H1 (cell line): ENCODE measurements at regions not wholly inside any gene's neighbourhood (a gene's known extent, or its start where the extent isn't known, plus 50 kb on each side); places are given as distances from the start of the nearest gene placed in this dataset.

ENCODE experiments used
- CTCF ChIA-PET: fragments of 300-600 bp; sonication (Branson Sonifier 250); formaldehyde crosslinking; loops from one replicate; lab custom pipeline; 2021; ENCODE audit not compliant: partially characterized antibody; lab: Charles Lee
- POLR2A ChIA-PET: fragments of 300-600 bp; sonication (Branson Sonifier 250); formaldehyde crosslinking; loops from one replicate; lab custom pipeline; 2021; ENCODE audit warnings: inconsistent platforms; ENCODE audit not compliant: partially characterized antibody; lab: Charles Lee
- DNase-seq, 2 experiments: peaks; one replicate each; pipeline versions ENCODE4 v3.0.0 to v3.0.0-alpha.2; 2010 to 2022; ENCODE audit warnings: low spot score in 2 of 2, low read depth in 1 of 2, mixed read lengths in 1 of 2
- FAIRE-seq: peaks from 2 replicates; lab custom pipeline; 2011; peaks lifted over from hg19 to GRCh38; lab: Jason Lieb, UNC
- H2AFZ ChIP-seq: 2 replicates; pipeline ENCODE4 v1.8.1; 2012; ENCODE audit warnings: low read length, inconsistent platforms
- H2AK5ac ChIP-seq: 2 replicates; pipeline ENCODE4 v1.6.1; 2013; ENCODE audit warnings: low read depth, low read length
- H2BK120ac ChIP-seq: replicated peaks from 2 replicates; pipeline ENCODE3; 2013; ENCODE audit warnings: low read depth, low read length, inconsistent platforms
- H2BK12ac ChIP-seq: 2 replicates; pipeline ENCODE4 v1.6.1; 2013; ENCODE audit warnings: low read depth, low read length
- H2BK15ac ChIP-seq: 2 replicates; pipeline ENCODE4 v1.6.1; 2013; ENCODE audit warnings: low read length
- H2BK20ac ChIP-seq: 2 replicates; pipeline ENCODE4 v1.6.1; 2013; ENCODE audit warnings: low read length
- H2BK5ac ChIP-seq: 2 replicates; pipeline ENCODE4 v1.6.1; 2013; ENCODE audit warnings: low read depth, low read length
- H3K14ac ChIP-seq: 2 replicates; pipeline ENCODE4 v1.6.1; 2013; ENCODE audit warnings: inconsistent platforms; ENCODE audit not compliant: insufficient read length
- H3K18ac ChIP-seq: 2 replicates; pipeline ENCODE4 v1.6.1; 2013; ENCODE audit warnings: low read length; ENCODE audit errors: extremely low read depth
- H3K23ac ChIP-seq: 2 replicates; pipeline ENCODE4 v1.6.1; 2013; ENCODE audit warnings: inconsistent platforms; ENCODE audit not compliant: insufficient read length
- H3K23me2 ChIP-seq: 2 replicates; pipeline ENCODE4 v1.6.1; 2013; ENCODE audit warnings: low read depth, low read length
- H3K27ac ChIP-seq: 2 replicates; pipeline ENCODE4 v1.6.1; 2011; ENCODE audit warnings: low read depth, low read length, inconsistent platforms
- H3K27me3 ChIP-seq, 4 experiments: replicated peaks in 1 of 4; 1 replicate in 1 of 4; 2 replicates in 3 of 4; pipeline versions ENCODE4 v1.6.1 to v1.8.1; 2011 to 2013; ENCODE audit warnings: low read length in 3 of 4, mild to moderate bottlenecking in 3 of 4, inconsistent platforms in 2 of 4, mixed read lengths in 2 of 4, moderate library complexity in 1 of 4; ENCODE audit not compliant: control insufficient read depth in 3 of 4, insufficient read depth in 3 of 4; ENCODE audit errors: extremely low read depth in 1 of 4
- H3K36me3 ChIP-seq, 4 experiments: 2 replicates each; pipeline versions ENCODE4 v1.6.1 to v1.8.1; 2011 to 2013; ENCODE audit warnings: mild to moderate bottlenecking in 4 of 4, low read length in 3 of 4, moderate library complexity in 2 of 4, control low read depth in 1 of 4, inconsistent platforms in 1 of 4; ENCODE audit not compliant: insufficient read depth in 4 of 4, control insufficient read depth in 2 of 4
- H3K4ac ChIP-seq: replicated peaks from 2 replicates; pipeline ENCODE3; 2013; ENCODE audit warnings: low read length, low read depth, mixed read lengths, inconsistent platforms; ENCODE audit not compliant: insufficient read length
- H3K4me1 ChIP-seq, 4 experiments: replicated peaks in 1 of 4; 1 replicate in 1 of 4; 2 replicates in 3 of 4; pipeline versions ENCODE4 v1.6.1 to v1.8.1; 2011 to 2013; ENCODE audit warnings: low read length in 3 of 4, inconsistent platforms in 2 of 4, mixed read lengths in 1 of 4; ENCODE audit not compliant: insufficient read depth in 4 of 4, control insufficient read depth in 3 of 4
- H3K4me2 ChIP-seq, 2 experiments: 2 replicates each; pipeline versions ENCODE4 v1.6.1 to v1.8.1; 2011 to 2013; ENCODE audit warnings: low read depth in 2 of 2, low read length in 2 of 2, control low read depth in 1 of 2, inconsistent platforms in 1 of 2, mild to moderate bottlenecking in 1 of 2; ENCODE audit not compliant: insufficient read depth in 1 of 2
- H3K4me3 ChIP-seq, 4 experiments: fragments of 200-600, 300-600 bp in 1 of 4; sonication (generic), shearing (Covaris generic), sonication (Bioruptor Twin) in 1 of 4; 2 replicates each; pipeline versions ENCODE4 v1.5.1 to v1.8.1; 2011 to 2016; ENCODE audit warnings: low read length in 4 of 4, low read depth in 3 of 4, control low read depth in 2 of 4, inconsistent platforms in 2 of 4, mild to moderate bottlenecking in 2 of 4, mixed read lengths in 1 of 4, moderate library complexity in 1 of 4; ENCODE audit not compliant: insufficient read depth in 2 of 4; ENCODE audit errors: extremely low read depth in 1 of 4
- H3K56ac ChIP-seq: replicated peaks from 2 replicates; pipeline ENCODE3; 2013; ENCODE audit warnings: low read depth, mild to moderate bottlenecking, mixed read lengths, low read length, inconsistent platforms; ENCODE audit not compliant: insufficient read length
- H3K79me1 ChIP-seq: 2 replicates; pipeline ENCODE4 v1.6.1; 2013; ENCODE audit warnings: low read depth, low read length, control low read depth
- H3K79me2 ChIP-seq, 2 experiments: 2 replicates each; pipeline versions ENCODE4 v1.6.1 to v1.8.1; 2012 to 2013; ENCODE audit warnings: low read length in 2 of 2, mild to moderate bottlenecking in 2 of 2, inconsistent platforms in 1 of 2; ENCODE audit not compliant: insufficient read depth in 2 of 2, control insufficient read depth in 1 of 2
- H3K9ac ChIP-seq, 4 experiments: replicated peaks in 1 of 4; 1 replicate in 1 of 4; 2 replicates in 3 of 4; pipeline versions ENCODE4 v1.6.1 to v1.8.1; 2011 to 2013; ENCODE audit warnings: low read depth in 3 of 4, low read length in 3 of 4, control low read depth in 2 of 4, mild to moderate bottlenecking in 2 of 4, moderate library complexity in 2 of 4, inconsistent platforms in 1 of 4; ENCODE audit errors: extremely low read depth in 1 of 4
- H3K9me3 ChIP-seq, 2 experiments: 2 replicates each; pipeline versions ENCODE4 v1.6.1 to v1.8.1; 2012 to 2013; ENCODE audit warnings: mild to moderate bottlenecking in 2 of 2, moderate library complexity in 2 of 2, control low read depth in 1 of 2, inconsistent platforms in 1 of 2, low read depth in 1 of 2, low read length in 1 of 2, mixed read lengths in 1 of 2; ENCODE audit not compliant: insufficient read depth in 2 of 2
- H4K20me1 ChIP-seq, 2 experiments: replicated peaks in 1 of 2; 2 replicates each; pipeline versions ENCODE3 to v1.8.1; 2011 to 2013; ENCODE audit warnings: inconsistent platforms in 2 of 2, low read length in 2 of 2, mild to moderate bottlenecking in 1 of 2; ENCODE audit not compliant: insufficient read depth in 2 of 2, control insufficient read depth in 1 of 2
- H4K5ac ChIP-seq: 2 replicates; pipeline ENCODE4 v1.6.1; 2013; ENCODE audit warnings: low read length, low read depth, mixed read lengths, inconsistent platforms; ENCODE audit not compliant: insufficient read length
- H4K8ac ChIP-seq: 2 replicates; pipeline ENCODE4 v1.8.0; 2013; ENCODE audit warnings: mild to moderate bottlenecking, moderate library complexity, low read length, inconsistent platforms; ENCODE audit not compliant: insufficient read depth; ENCODE audit errors: extremely low read depth
- H4K91ac ChIP-seq: replicated peaks from 2 replicates; pipeline ENCODE3; 2013; ENCODE audit warnings: low read length, mixed read lengths, inconsistent platforms; ENCODE audit not compliant: insufficient read length
- ATF2 ChIP-seq: IDR thresholded peaks from 2 replicates; pipeline ENCODE4 v1.6.1; 2012; ENCODE audit warnings: low read length, inconsistent platforms
- BRCA1 ChIP-seq: IDR thresholded peaks from 2 replicates; pipeline ENCODE4 v1.6.1; 2012; ENCODE audit warnings: low read depth, low read length, improper control_type of control experiment
- HDAC2 ChIP-seq, 2 experiments: fragments of 300-600 bp in 1 of 2; sonication (generic) in 1 of 2; IDR thresholded peaks; 2 replicates each; pipeline ENCODE4 v1.6.1; 2011 to 2012; ENCODE audit warnings: low read depth in 2 of 2, low read length in 2 of 2, mild to moderate bottlenecking in 2 of 2, moderate library complexity in 2 of 2, borderline replicate concordance in 1 of 2, inconsistent platforms in 1 of 2
- HDAC6 ChIP-seq: IDR thresholded peaks from one replicate; pipeline ENCODE4 v1.7.1; 2012; ENCODE audit warnings: low read depth, mild to moderate bottlenecking, inconsistent platforms, low read length, moderate library complexity
- POU5F1 ChIP-seq: IDR thresholded peaks from 2 replicates; pipeline ENCODE4 v1.6.1; 2011; ENCODE audit warnings: low read depth, mild to moderate bottlenecking, low read length, moderate library complexity
- RXRA ChIP-seq: IDR thresholded peaks from 2 replicates; pipeline ENCODE4 v1.6.1; 2011; ENCODE audit warnings: low read depth, mild to moderate bottlenecking, low read length, moderate library complexity; ENCODE audit not compliant: insufficient read depth
- SP1 ChIP-seq: IDR thresholded peaks from 2 replicates; pipeline ENCODE4 v1.6.1; 2011; ENCODE audit warnings: low read depth, low read length
- SUZ12 ChIP-seq: fragments of 200-600 bp; sonication (generic); IDR thresholded peaks from 2 replicates; pipeline ENCODE4 v1.6.1; 2012; ENCODE audit warnings: mild to moderate bottlenecking, inconsistent platforms, low read length, moderate library complexity, mixed read lengths
- TAF1 ChIP-seq: IDR thresholded peaks from 2 replicates; pipeline ENCODE4 v1.6.1; 2011; ENCODE audit warnings: mild to moderate bottlenecking, low read depth, low read length
- YY1 ChIP-seq: IDR thresholded peaks from 2 replicates; pipeline ENCODE4 v1.6.1; 2011; ENCODE audit warnings: low read depth, mild to moderate bottlenecking, low read length
- ZNF274 ChIP-seq: IDR thresholded peaks from 2 replicates; pipeline ENCODE4 v1.7.0; 2012; ENCODE audit warnings: low read length, borderline replicate concordance; ENCODE audit errors: extremely low read depth
- WGBS, 2 experiments: shearing (Covaris generic) in 1 of 2; methylation state at CpG; one replicate each; pipeline versions ENCODE4 v1.1.6 to v1.1.7; 2013 to 2015; ENCODE audit warnings: low lambda C conversion rate in 2 of 2, mixed read lengths in 2 of 2, inconsistent platforms in 1 of 2, low coverage in 1 of 2, missing lambda C conversion rate in 1 of 2; ENCODE audit not compliant: insufficient replicate concordance in 2 of 2, insufficient coverage in 1 of 2, insufficient read length in 1 of 2; ENCODE audit errors: extremely low coverage in 1 of 2, missing lambda C conversion rate in 1 of 2; 5-methylcytosine and 5-hydroxymethylcytosine counted together

- H3K79me2 ChIP-seq: no peaks in the 10 kb centered on the region
- H2BK12ac ChIP-seq: no peak overlapping the region
- no peaks in the 10 kb centered on the region for H3K79me1 ChIP-seq
- H3K9ac ChIP-seq: no peak overlapping the region
- no peak overlapping the region for H3K4me3 ChIP-seq
- no peak overlapping the region for H3K27ac ChIP-seq
- no peaks in the 10 kb centered on the region for H4K20me1 ChIP-seq
- no peak overlapping the region for H4K91ac ChIP-seq
- no peak overlapping the region for H3K14ac ChIP-seq
- H2BK120ac ChIP-seq: no peak overlapping the region
- DNase-seq (no peak), FAIRE-seq (no peak)
- no peak overlapping the region for H3K23ac ChIP-seq
- no peak overlapping the region for H2BK15ac ChIP-seq
- H3K4ac ChIP-seq: no peak overlapping the region
- H2AK5ac ChIP-seq: no peak overlapping the region
- no peak overlapping the region for H3K56ac ChIP-seq
- 88% methylated on average over 2 of the region's 2 CpGs; no CpG with 5 or more reads in 1 of the 2 experiments for WGBS, 2 experiments
- no peak overlapping the region for H4K5ac ChIP-seq
- H2BK20ac ChIP-seq: no peak overlapping the region
- no peak overlapping the region for H4K8ac ChIP-seq
- no peaks in the 10 kb centered on the region for H3K9me3 ChIP-seq
- ChIA-PET POLR2A (no interaction called here), CTCF (interaction anchor here (1.6 kb wide), 1 partner anchor 9 kb away, joined by 4 read pairs; no protein-coding TSS in a partner anchor)
- no peak overlapping the region for H3K18ac ChIP-seq
- H3K36me3 ChIP-seq: no peaks in the 10 kb centered on the region
- no peaks in the 10 kb centered on the region for H3K4me1 ChIP-seq
- H3K23me2 ChIP-seq: no peaks in the 10 kb centered on the region
- no peak overlapping the region for H2BK5ac ChIP-seq
- peak overlapping the region; percentile 97; the same call in 1 of the 2 replicates for H2AFZ ChIP-seq
- H3K27me3 ChIP-seq: no peaks in the 10 kb centered on the region
- no peak overlapping the region for H3K4me2 ChIP-seq
- TF ChIP-seq HDAC6: no peak
- TF ChIP-seq SP1: no peak
- no peak for TF ChIP-seq YY1
- no peak for TF ChIP-seq RXRA
- TF ChIP-seq ZNF274: no peak
- no peak for TF ChIP-seq TAF1
- TF ChIP-seq POU5F1: no peak
- no peak for TF ChIP-seq ATF2
- no peak for TF ChIP-seq SUZ12
- no peak for TF ChIP-seq HDAC2 (IDR thresholded peaks at IDR 0.05; ENCODE audit: borderline replicate concordance in 1 of 2, low read depth in 2 of 2, low read length in 2 of 2)
- TF ChIP-seq BRCA1: no peak
Observed at GRCh38 chr5:165859251-165859650, 2353.8 kb downstream of the MAT2B start.
